ENCODE measurements at regions not wholly inside any gene's neighbourhood (a gene's known extent, or its start where the extent isn't known, plus 50 kb on each side); places are given as distances from the start of the nearest gene placed in this dataset.

- no peak for DNase-seq
These were observed 499.9 kb downstream of the SLC4A3 start for GRCh38 chr2:220127311-220127710.

- DNase-seq: no peak
These were observed 500.4 kb downstream of the SLC4A3 start for GRCh38 chr2:220127876-220128275.

DNA sequence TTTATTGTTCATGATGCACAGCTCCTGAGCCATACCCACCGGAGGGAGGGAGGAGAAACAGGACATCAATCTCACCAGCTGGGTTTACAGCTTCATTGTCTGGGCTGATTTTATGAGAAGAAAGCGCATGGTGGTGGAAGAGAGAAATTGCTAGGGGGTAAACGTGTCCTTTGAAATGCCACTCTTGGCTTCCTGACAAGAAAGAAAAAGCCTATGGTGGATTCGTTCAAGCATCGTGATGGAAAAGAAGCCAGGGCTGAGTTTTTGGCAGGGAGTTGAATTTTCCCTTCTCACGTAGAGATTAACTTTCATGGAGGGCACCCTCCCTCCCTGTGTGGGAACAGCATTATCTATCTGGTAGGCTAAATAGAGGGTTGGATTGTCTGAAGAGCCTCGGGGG, 502.0 kb downstream of the SLC4A3 start:
- no peak for DNase-seq

- DNase-seq: no peak
These were observed 507.5 kb downstream of the SLC4A3 start for GRCh38 chr2:220134756-220135534.

DNA sequence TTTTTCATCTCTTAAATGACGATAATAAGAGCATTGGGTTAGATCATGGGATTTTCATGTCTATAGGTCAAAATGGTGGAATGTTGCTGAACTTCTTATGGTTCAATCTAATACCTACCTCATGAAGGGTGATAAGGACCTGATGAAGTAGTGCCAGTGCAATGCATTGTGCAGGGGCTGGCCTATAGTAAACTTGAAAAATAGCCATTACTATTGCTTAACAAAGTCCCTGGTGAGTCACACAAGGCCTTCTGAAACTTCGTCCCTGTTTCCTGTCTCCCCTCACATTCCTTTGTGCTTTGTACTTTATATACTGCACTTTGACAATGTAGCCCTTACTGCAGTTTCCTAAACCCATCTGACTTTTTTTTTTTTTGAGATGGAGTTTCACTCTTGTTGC, 515.9 kb downstream of the SLC4A3 start:
- no peak for DNase-seq

DNA sequence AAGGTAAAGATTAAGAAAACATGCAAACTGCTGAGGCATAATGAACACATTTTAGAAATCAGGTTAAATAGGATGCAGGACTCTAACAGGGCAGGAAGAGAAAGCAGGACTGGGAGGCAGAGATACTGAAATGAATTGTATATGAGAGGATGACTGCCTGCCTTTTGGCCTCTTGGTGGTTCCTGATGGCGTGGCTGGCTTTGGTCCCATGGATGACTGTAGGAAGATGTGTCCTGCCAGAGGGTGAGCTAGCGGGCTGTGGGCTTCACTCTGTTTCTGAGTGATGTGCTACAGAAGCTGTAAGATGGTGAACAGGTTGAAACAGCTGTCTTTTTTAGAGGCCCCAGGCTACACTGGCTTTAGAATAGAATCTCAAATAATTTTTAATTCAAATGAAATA, 517.0 kb downstream of the SLC4A3 start:
- DNase-seq: no peak

DNA sequence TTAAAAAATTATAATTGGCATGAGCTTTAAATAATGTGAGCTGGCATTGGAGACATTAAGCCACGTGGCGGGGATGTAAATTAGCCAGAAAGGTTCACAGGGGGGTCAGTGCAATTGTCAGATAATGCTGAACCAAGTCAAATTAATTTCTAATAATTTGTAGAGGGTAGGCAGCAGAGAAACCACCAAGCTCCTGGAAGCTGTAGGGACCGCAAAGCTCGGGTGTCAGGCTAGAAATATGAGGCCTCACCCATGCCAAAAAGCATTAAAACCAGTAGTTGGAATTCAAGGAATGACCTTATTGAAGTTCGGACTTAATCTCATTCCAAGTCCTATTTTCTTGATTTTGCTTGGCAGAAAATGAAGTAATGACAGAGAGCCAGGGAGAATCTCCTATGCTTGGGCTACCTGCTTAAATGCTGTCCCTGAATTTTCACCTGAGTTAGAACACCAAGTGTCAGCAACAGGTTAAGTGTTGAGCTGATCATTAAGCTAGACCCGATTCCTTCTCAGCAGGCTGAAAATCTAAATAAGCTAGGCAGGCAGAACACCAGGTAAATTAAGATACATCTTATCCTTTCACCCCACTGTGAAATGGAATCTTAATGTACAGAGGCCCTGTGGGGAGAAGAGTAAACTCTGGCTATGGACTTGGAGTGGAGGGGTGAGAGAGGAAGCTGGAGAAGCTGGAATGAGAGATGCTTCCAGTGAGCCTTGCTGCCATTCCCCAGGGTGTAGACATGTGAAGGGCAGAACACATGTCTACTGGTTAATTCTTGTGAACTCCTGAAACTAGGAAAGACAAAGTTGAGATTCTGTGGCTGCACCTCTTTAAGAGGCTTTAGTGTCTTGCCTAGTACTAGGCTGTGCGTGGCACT, 520.0 kb downstream of the SLC4A3 start:
- DNase-seq: no peak

DNA sequence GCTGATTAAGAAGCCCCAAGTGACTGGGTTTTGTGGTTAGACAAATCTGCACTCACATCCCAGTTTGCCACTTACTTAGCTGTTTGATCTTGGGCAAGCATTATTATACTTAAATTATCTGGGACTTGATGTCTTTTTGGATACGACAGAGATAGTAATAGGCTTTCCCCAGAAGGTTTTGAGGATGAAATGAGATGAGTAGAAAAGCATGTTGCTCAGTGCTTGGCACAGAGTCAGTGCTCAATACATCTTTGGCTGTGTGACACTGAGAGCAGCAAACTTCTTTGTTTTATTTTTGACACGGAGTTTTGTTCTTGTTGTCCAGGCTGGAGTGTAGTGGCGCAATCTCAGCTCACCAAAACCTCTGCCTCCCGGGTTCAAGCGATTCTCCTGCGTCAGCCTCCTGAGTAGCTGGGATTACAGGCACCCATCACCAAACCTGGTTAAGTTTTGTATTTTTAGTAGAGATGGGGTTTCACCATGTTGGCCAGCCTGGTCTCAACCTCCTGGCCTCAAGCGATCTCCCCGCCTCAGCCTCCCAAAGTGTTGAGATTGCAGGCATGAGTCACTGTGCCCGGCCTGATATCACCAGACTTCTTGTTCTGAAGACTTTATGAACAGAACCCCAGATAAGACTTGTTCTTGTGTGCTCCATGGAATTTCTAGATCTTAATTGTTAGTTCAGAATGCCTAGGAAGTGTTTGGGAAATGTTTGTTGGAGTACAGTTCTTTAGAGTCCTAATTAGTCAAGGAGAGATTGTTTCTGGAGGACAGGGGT, 521.2 kb downstream of the SLC4A3 start:
- DNase-seq: no peak

DNA sequence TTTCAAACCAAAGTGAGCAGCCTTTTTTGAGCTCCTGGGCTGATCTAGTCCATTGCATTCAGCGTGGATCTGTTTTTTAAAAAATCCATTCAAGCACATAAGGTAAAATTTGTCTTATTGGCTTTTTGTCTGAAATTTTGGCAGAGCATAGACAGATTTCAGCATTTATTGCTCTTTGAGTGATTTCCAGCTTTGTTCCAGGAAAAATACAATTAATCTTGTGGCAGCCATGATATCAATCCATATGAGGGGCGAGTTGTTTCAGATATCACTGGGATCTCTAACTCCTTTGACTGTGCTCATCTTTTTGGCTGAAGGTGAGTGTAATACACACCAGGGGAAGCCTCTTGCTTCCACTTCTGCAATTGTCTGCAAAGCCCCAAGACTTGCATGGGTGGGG, 523.9 kb downstream of the SLC4A3 start:
- DNase-seq: no peak

- DNase-seq: no peak
These were observed 525.0 kb downstream of the SLC4A3 start for GRCh38 chr2:220152281-220152935.

DNA sequence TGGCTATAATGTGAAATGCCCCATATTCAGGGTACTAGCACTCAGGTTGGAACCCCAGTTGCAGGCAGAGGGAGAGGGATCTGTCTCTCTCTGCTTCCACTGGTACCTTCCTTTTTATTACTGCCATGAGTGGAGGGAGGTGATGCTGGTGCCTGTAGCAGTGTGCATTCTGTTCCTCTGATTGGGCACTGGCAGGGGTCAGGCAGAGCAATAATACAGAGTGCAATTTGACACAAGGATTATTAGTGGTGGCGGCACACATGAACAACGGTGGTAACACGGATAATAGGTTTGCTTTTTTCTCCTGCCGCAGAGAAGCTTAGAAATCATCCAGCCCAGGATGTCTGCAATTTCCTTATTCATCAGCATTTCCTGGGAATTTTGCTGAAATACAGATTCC, 525.7 kb downstream of the SLC4A3 start:
- no peak for DNase-seq

DNA sequence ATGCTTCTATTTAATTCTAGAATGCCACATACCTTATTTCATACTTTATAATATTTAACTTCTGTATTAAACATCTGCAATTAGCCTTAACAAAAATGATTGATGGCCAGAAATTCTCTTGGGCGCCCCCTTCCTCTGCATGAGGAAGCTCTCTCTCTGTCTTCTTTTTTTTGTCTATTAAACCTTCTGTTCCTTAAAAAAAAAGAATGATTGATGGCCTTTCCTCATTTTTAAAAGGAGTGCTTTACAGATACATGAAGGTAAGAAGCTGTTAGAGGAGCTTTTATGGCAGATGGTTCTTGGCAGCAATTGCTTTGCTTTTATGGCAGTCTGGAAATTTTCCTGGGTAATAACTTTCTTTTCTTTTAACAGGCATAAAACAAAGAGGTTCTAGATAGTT, 526.9 kb downstream of the SLC4A3 start:
- no peak for DNase-seq

- no peak for DNase-seq
These were observed 529.9 kb downstream of the SLC4A3 start for GRCh38 chr2:220157312-220157711.

GRCh38 chr2:220159738-220160137, 532.3 kb downstream of the SLC4A3 start:
- no peak for DNase-seq

GRCh38 chr2:220162320-220162719, 534.9 kb downstream of the SLC4A3 start:
- no peak for DNase-seq

- DNase-seq: no peak
These were observed 536.1 kb downstream of the SLC4A3 start for GRCh38 chr2:220163486-220163885.

- no peak for DNase-seq
These were observed 538.0 kb downstream of the SLC4A3 start for GRCh38 chr2:220165401-220165800.

DNA sequence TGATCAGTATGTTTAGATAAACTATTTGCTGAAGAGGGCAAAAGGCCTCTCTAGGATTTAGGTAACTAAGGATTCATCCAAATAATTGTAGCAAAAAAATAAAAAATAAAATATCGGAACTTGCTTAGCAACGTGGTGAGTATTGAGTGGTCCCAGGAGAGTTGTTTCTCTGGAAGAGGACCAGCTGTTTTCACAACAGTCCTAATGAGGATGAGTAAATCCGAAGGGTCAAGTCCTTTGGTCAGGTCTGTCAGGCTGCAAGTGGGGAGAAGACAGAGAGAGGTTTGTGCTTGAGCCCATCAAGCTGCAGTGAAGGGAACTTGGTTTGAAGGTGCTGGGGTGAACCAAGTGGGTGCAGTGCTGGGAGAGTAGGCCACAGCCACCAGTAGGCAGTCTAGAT, 539.2 kb downstream of the SLC4A3 start:
- DNase-seq: no peak

DNA sequence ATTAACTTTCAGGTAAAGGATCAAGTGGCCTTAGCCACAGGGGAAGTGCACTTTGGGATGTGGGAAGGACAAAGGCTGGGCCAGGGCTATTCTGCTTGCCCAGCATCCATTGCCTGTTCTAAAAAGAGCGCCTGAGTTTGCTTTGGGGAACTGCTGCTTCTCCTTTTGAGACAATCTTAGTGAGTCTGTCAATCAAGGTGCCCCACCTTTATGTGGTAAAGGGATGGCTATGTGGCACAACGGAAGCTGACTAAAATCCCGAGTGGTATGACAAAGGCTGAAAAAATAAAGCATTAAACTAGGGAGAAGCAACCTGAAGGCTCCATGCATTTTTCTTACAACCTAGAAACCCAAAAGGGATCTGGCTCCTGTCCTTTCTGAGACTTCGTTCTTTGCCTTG, 540.5 kb downstream of the SLC4A3 start:
- DNase-seq: no peak

GRCh38 chr2:220168891-220169546, 541.6 kb downstream of the SLC4A3 start:
- DNase-seq: no peak

DNA sequence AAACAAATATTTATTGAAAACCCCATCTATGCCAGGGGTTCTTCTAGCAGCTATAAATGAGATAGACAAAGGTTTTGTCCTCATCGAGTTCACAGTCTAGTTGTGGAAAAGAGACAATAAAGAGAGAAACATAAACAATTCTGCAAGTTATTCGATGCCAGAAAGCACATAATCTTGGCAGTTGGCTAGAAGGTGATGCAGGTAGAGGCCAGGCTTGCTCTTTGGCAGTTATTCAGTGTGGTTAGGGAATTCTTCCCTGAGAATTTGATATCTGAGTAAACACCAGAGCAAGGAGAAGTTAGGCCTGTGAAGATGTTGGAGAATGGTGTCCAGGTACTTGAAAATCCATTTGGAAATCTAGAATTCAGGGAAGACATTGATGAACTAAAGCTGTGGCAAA, 547.4 kb downstream of the SLC4A3 start:
- no peak for DNase-seq

DNA sequence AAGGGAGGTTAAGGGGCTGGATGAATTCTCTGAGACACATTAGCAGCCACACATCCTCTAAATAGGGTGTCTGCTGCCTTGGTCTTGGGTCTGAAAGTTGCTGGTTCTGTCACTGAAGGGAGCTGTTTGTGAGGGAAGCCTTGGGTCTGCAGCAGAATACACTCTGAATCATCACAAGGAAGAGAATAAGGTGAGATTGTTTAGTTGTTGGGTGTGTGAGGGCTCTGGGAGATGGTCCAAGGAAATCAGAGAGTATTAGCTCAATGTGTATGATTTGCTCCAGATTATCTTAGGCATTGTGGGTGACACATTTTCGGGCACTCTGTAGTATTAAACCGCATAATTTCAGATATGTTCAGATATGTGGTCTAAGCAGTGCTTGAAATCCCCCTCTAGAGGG, 548.5 kb downstream of the SLC4A3 start:
- no peak for DNase-seq

Data from occipital lobe (tissue), 1 donor.